ENCODE measurements at regions not wholly inside any gene's neighbourhood (a gene's known extent, or its start where the extent isn't known, plus 50 kb on each side); places are given as distances from the start of the nearest gene placed in this dataset.

DNA sequence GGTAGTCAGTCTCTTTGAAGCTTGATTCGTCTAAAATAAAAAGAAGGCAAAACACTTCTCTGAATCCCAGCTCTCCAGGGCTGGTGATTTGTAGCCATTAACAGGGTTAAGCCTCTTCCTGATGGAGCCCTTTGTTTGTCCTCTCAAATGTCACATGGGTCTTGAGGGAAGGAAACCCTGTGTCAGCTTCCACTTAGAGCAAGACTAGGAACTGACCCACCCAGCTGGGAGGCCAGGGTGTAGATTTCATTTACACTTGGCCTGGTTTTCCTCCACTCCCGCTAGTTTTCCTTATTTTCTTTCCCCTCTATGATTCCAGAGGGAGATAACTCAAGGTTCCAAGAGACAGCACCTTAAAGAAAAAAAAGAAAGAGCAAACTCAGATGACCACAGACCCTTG, 230.5 kb upstream of the EGLN3 start:
- DNase-seq (ENCODE audit: insufficient read length) (no peak), FAIRE-seq (no peak)
- TF ChIP-seq TAF1 (IDR thresholded peaks at IDR 0.05; ENCODE audit: borderline replicate concordance, low read depth, low read length) (no peak), POLR2AphosphoS5 (IDR thresholded peaks at IDR 0.05; ENCODE audit: low read depth, low read length) (no peak), POLR2A (IDR thresholded peaks at IDR 0.05; ENCODE audit: low read depth, low read length) (no peak)

DNA sequence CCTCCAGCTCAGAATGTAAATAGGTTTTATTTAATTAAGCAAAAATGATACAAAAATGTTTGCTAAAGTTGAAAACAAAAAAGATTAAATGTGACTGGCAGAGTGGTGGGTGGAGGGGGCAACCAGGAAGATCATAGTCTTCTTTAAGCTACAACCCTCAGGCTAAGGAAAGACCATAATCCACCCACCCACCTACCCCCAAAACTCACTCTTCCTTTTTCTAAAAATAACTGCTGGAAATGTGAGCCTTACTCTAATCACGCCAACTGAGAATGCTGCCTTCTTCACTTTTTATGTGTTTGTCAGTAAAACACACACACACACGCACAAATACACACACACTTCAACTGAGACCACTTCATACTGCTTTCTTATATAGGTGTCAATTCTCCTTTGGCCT, 230.0 kb upstream of the EGLN3 start:
- peak; percentile 70 for FAIRE-seq
- TF ChIP-seq TAF1 (IDR thresholded peaks at IDR 0.05; ENCODE audit: borderline replicate concordance, low read depth, low read length) = no peak
- DNase-seq (ENCODE audit: insufficient read length) = no peak

GRCh38 chr14:34180434-34180833, 229.6 kb upstream of the EGLN3 start:
- DNase-seq (ENCODE audit: insufficient read length) (no peak), FAIRE-seq (no peak)
- TF ChIP-seq TAF1 (IDR thresholded peaks at IDR 0.05; ENCODE audit: borderline replicate concordance, low read depth, low read length) (no peak), POLR2A (IDR thresholded peaks at IDR 0.05; ENCODE audit: low read depth, low read length) (no peak), POLR2AphosphoS5 (IDR thresholded peaks at IDR 0.05; ENCODE audit: low read depth, low read length) (no peak)

- FAIRE-seq = no peak
- TF ChIP-seq POLR2AphosphoS5 (IDR thresholded peaks at IDR 0.05; ENCODE audit: low read depth, low read length) (no peak), TAF1 (IDR thresholded peaks at IDR 0.05; ENCODE audit: borderline replicate concordance, low read depth, low read length) (no peak), POLR2A (IDR thresholded peaks at IDR 0.05; ENCODE audit: low read depth, low read length) (no peak)
- no peak for DNase-seq (ENCODE audit: insufficient read length)
Measured at GRCh38 chr14:34179727-34180126, 228.9 kb upstream of the EGLN3 start.

- TF ChIP-seq POLR2AphosphoS5 (IDR thresholded peaks at IDR 0.05; ENCODE audit: low read depth, low read length) = no peak
- no peak for TF ChIP-seq POLR2A (IDR thresholded peaks at IDR 0.05; ENCODE audit: low read depth, low read length)
- no peak for TF ChIP-seq TAF1 (IDR thresholded peaks at IDR 0.05; ENCODE audit: borderline replicate concordance, low read depth, low read length)
- DNase-seq (ENCODE audit: insufficient read length) (no peak), FAIRE-seq (no peak)
Measured at GRCh38 chr14:34177466-34177865, 226.6 kb upstream of the EGLN3 start.

DNA sequence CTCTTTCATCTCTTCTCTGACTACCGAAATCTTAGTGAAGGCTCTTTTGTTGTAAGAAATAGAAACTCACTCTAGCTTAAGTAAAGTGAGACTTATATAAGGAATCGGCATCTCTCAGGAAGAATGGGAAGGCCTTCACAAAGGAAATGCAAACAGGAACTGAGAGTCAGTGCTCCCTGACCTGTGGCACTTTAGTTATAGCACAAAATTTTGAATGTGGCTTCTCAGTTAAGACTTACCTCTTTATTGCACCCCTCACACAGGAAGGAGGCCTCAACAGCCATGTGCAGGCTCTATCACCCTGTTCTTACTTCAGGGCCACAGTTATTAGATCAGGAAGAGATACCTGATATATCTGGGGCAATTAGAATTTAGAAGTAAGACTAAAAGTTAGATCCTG, 224.7 kb upstream of the EGLN3 start:
- FAIRE-seq = no peak
- DNase-seq (ENCODE audit: insufficient read length) = no peak
- TF ChIP-seq TAF1 (IDR thresholded peaks at IDR 0.05; ENCODE audit: borderline replicate concordance, low read depth, low read length) (no peak), POLR2AphosphoS5 (IDR thresholded peaks at IDR 0.05; ENCODE audit: low read depth, low read length) (no peak), POLR2A (IDR thresholded peaks at IDR 0.05; ENCODE audit: low read depth, low read length) (no peak)

DNA sequence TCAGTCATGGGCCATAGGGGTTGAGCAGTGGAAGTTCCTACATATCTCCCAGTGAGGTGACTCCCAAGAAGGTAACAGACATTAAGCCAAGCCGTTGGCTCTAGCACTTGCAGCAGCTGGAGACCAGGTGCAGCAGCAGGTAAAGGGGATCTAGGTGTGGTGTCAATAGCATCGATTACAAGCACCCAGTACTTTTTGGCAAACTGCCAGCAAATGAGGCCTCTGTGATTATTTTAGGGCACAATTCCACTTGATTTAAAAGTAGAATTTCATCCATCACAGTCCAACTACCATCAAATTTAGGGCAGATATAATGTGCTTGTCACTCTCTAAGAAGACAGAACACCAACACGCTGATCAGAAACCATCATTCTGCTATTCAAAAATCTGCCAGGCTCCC, 224.1 kb upstream of the EGLN3 start:
- TF ChIP-seq TAF1 (IDR thresholded peaks at IDR 0.05; ENCODE audit: borderline replicate concordance, low read depth, low read length) = no peak
- no peak for TF ChIP-seq POLR2A (IDR thresholded peaks at IDR 0.05; ENCODE audit: low read depth, low read length)
- no peak for TF ChIP-seq POLR2AphosphoS5 (IDR thresholded peaks at IDR 0.05; ENCODE audit: low read depth, low read length)
- no peak for DNase-seq (ENCODE audit: insufficient read length)
- FAIRE-seq = peak; percentile 33

DNA sequence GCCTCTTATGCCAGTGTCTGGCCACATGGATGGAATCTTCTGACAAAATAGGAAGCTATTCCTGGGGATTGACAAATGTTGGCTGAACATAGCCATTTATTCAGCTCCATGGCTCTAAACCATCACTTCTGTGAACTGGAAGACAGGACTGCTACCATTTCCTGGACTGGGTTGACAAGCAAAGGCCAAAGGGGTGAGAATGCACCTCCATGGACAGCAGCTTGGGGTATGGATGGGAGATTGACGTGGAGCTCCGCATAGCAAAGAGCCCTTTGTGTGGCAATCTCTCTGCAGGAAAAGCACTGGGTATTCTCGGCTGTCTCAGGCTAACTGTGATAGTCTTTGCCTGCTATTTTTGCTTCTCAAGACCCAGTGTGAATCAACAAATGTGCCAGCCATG, 223.0 kb upstream of the EGLN3 start:
- FAIRE-seq (no peak), DNase-seq (ENCODE audit: insufficient read length) (no peak)
- no peak for TF ChIP-seq POLR2AphosphoS5 (IDR thresholded peaks at IDR 0.05; ENCODE audit: low read depth, low read length)

DNA sequence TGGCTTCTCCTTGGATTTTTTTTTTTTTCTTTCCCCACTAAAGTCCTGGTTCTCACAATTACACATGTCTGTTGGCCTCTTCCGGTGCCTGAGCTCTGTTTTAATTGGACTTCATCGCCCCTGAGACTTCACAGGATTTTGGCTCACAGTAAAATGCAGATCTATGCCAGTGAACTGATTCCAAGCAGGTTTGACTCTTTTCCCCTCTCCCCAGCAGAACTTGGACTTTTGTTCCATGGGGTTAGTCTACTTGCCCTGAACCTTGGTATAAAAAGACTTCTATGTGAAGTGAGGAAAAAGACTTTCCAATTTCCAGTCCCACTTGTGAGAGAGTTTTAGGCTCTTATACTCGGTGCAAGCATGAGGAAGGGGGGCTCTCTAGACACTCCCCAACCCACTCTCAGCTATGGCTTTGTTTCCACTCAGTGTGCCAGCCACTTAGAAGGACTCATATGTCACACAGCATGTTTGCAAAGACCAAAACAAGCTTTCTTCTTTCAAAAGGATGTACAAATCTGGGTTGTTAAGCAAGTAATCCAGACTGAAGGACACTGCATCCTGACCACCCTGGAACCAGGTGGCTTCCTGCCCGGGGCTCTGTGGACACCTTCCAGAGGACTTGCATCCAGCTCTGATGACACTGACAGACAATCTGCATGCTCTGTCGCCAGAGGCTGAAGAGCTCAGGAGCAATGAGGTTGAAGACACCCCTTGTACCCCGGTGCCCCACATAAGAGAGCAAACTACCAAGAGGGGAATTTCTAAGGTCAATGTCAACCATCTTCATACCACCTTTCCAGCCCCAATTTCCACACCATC, 221.9 kb upstream of the EGLN3 start:
- DNase-seq (ENCODE audit: insufficient read length) = no peak
- no peak for TF ChIP-seq TAF1 (IDR thresholded peaks at IDR 0.05; ENCODE audit: borderline replicate concordance, low read depth, low read length)
- TF ChIP-seq POLR2A (IDR thresholded peaks at IDR 0.05; ENCODE audit: low read depth, low read length) = no peak
- no peak for TF ChIP-seq POLR2AphosphoS5 (IDR thresholded peaks at IDR 0.05; ENCODE audit: low read depth, low read length)
- no peak for FAIRE-seq

- FAIRE-seq = no peak
- TF ChIP-seq POLR2A (IDR thresholded peaks at IDR 0.05; ENCODE audit: low read depth, low read length) (no peak), TAF1 (IDR thresholded peaks at IDR 0.05; ENCODE audit: borderline replicate concordance, low read depth, low read length) (no peak), POLR2AphosphoS5 (IDR thresholded peaks at IDR 0.05; ENCODE audit: low read depth, low read length) (no peak)
- no peak for DNase-seq (ENCODE audit: insufficient read length)
Measured at GRCh38 chr14:34172173-34172451, 221.2 kb upstream of the EGLN3 start.

DNA sequence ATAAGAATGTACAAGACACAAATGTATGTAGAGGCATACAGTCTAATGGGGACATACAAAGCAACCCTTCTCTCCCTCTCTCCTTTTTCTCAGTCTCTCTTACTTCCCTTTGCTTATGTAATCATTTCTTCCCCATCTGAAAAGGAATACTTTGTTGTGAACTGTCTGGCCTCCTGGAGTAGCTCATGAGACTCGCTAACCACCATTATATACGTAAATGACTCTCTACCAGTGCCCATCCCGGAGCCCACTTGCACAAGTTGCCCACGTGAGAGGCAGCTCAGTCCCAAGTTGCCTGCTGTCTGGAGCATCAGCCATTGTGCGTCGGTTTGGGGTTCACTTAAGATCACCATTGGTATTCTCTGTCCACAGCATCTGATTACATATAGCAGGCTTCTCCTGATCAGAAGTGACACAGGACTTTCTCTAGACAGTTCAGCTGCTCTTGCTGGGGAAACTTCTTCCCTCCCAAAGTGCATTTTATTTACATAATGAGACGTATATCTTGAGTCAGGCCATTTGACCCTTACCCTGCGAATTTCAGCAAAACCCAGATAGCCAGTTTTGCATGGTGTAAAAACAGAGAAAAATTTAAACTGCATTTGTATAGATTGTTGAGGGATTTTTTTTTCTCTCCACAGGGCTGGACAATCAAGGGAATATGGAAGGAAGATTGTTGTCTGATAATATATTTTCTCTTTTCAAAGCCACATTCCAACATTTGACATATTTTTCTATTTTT, 220.7 kb upstream of the EGLN3 start:
- DNase-seq (ENCODE audit: insufficient read length) (no peak), FAIRE-seq (no peak)
- TF ChIP-seq POLR2A (IDR thresholded peaks at IDR 0.05; ENCODE audit: low read depth, low read length) = no peak
- TF ChIP-seq TAF1 (IDR thresholded peaks at IDR 0.05; ENCODE audit: borderline replicate concordance, low read depth, low read length) = no peak
- TF ChIP-seq POLR2AphosphoS5 (IDR thresholded peaks at IDR 0.05; ENCODE audit: low read depth, low read length) = no peak

GRCh38 chr14:34170882-34171281, 220.0 kb upstream of the EGLN3 start:
- FAIRE-seq (no peak), DNase-seq (ENCODE audit: insufficient read length) (no peak)
- no peak for TF ChIP-seq POLR2A (IDR thresholded peaks at IDR 0.05; ENCODE audit: low read depth, low read length)
- TF ChIP-seq POLR2AphosphoS5 (IDR thresholded peaks at IDR 0.05; ENCODE audit: low read depth, low read length) = no peak
- no peak for TF ChIP-seq TAF1 (IDR thresholded peaks at IDR 0.05; ENCODE audit: borderline replicate concordance, low read depth, low read length)

All from GM12892 (cell line).